NCI-H2171 treated with DMSO at 0.1 percent for 48 hours (cell line): ENCODE measurements at regions not wholly inside any gene's neighbourhood (a gene's known extent, or its start where the extent isn't known, plus 50 kb on each side); places are given as distances from the start of the nearest gene placed in this dataset.
"Not testable (repeated sequence)": the region's sequence is repeated elsewhere in the genome, so short reads cannot be mapped to it uniquely, and the experiment has no call there.

ENCODE experiments used
- DNase-seq: peaks from one replicate; lab custom pipeline; 2025; lab: John Stamatoyannopoulos, UW

GRCh38 chr9:82895822-82896110, 167.2 kb downstream of the RASEF start:
- no peak for DNase-seq

GRCh38 chr9:82903503-82903902, 159.4 kb downstream of the RASEF start:
- DNase-seq, result peak; percentile 72

DNA sequence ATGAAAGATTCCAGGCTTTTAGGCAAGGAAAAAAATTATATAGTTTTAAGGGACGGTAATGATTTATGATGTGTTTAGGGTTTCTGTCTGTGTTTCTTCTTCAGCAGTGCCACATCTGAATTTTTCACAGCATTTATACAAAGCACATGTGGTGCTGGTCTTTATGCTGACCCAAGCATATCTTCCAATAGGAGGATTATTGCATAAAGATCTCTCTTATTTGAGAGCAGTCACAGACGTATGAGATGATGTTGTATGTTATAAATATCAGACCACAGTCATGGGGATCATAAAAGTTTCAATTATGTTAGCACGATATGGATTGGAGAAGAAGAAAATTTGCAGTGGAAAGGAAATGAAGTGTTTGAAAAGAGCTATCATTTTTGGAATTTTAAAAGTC, 150.9 kb downstream of the RASEF start:
- DNase-seq, result no peak

GRCh38 chr9:82912645-82913044, 150.3 kb downstream of the RASEF start:
- peak; percentile 23 for DNase-seq

- not testable (repeated sequence) for DNase-seq
Measured at GRCh38 chr9:82916238-82916637, 146.7 kb downstream of the RASEF start.

DNA sequence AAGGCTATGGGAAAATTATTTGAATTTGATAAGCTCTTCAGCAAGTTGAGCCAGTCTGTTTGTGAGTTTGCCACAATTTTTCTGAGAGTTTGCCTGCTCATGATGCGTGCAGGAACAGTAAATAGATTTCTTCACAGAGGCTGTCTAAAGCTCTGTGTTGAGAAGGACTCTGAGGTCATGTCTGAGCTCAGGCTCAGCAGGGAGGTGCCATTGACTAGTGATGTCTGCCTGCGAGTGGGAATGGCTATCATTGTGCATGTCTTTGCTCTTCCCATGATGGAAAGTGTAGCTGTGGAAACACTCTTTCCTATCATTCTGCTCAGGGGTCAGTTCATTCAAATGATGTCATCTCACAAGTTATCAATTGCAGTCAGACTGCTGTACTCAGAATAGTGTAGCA, 142.8 kb downstream of the RASEF start:
- DNase-seq, result no peak

DNA sequence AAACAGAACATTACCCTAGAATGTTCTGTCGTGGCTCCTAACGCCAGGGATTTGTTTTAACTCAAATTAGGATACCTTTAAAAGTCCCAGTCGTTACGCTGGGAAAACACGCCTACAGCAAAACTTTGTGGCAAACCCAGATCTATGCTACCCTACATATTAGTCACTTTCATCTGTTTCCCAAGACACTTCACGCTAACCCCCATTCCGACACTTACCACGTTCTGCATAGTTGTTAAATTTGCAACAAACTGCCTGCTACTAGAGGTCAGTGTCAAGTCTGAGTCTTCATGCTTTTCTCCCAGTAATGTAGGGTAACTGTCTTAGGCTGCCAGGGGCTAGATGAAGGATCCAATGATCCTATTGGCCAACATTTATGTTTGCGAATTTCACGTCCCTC, 140.3 kb downstream of the RASEF start:
- DNase-seq, result no peak

DNA sequence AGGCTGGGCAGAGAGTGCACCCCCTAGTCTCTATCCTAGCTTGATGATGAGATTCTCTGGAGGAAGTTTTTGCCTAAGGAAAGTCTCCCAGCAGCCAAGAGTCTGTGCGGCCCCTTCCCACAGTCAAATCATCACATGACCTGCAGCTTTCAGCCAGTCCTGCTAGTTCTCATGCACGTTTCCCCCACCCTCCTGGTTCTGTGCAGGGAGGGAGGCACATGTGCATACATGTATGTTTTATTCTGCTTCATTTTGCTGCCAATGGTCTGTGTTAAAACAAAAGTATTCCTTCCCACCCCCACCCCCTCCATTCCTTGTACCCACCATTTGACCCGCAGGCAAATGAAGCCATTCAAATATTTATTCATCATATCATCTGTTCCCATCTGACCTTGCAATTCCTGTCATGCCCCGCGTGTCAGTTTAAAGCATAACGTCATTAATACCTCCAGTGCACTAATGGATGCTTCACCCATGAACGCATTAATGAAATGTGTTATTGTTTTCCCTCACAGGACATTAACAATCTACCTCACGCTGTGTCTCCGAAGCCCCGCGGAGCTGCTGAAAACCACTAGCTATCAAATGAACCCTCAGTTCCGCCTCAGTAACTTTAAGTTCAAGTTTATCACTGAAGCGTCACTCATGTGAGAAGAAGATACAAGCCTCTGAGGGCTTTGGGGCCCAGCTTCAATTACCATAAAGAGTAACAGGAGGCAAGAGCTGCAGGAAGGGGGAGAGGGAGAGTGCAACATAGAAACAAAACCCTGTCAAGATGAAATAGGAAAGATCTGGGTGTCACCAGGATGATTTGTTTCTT, 139.6 kb downstream of the RASEF start:
- peak; percentile 99 for DNase-seq

GRCh38 chr9:82923912-82924605, 138.9 kb downstream of the RASEF start:
- DNase-seq, result no peak
